Fibroblast of villous mesenchyme (primary cell): ENCODE measurements at regions not wholly inside any gene's neighbourhood (a gene's known extent, or its start where the extent isn't known, plus 50 kb on each side); places are given as distances from the start of the nearest gene placed in this dataset.

Source experiments
- DNase-seq: peaks from one replicate; pipeline ENCODE4 v3.0.0-alpha.2; 2010; ENCODE audit warnings: low read depth
- H3K4me3 ChIP-seq: 2 replicates; pipeline ENCODE4 v1.5.1; 2011; ENCODE audit warnings: low read depth, mild to moderate bottlenecking, low read length
- CTCF ChIP-seq: IDR thresholded peaks from 2 replicates; pipeline ENCODE4 v1.5.1; 2012; ENCODE audit warnings: low read depth, mild to moderate bottlenecking, low read length; ENCODE audit not compliant: insufficient read depth

- no peak for TF ChIP-seq CTCF
- no peak for DNase-seq
- no peak overlapping the region for H3K4me3 ChIP-seq
Observed at GRCh38 chr4:159049780-159050375, 53.0 kb upstream of the RAPGEF2 start.

GRCh38 chr4:159051245-159052071 is 51.4 kb upstream of the RAPGEF2 start:
- H3K4me3 ChIP-seq = no peak overlapping the region
- no peak for TF ChIP-seq CTCF
- peak; percentile 8 for DNase-seq

- TF ChIP-seq CTCF = no peak
- no peak for DNase-seq
Observed at GRCh38 chr4:159052315-159052714, 50.6 kb upstream of the RAPGEF2 start.

More at GRCh38 chr4:159052315-159052714, 50.6 kb upstream of the RAPGEF2 start:
- H3K4me3 ChIP-seq = no peak overlapping the region
